GM18907 (cell line): ENCODE measurements at regions not wholly inside any gene's neighbourhood (a gene's known extent, or its start where the extent isn't known, plus 50 kb on each side); places are given as distances from the start of the nearest gene placed in this dataset.

ENCODE experiments used
- ATAC-seq: cut with Tn5 transposase; IDR thresholded peaks from one replicate; pipeline ENCODE4 v1.9.1; 2021; ENCODE audit warnings: mild to moderate bottlenecking, moderate library complexity; ENCODE audit not compliant: unreplicated experiment

DNA sequence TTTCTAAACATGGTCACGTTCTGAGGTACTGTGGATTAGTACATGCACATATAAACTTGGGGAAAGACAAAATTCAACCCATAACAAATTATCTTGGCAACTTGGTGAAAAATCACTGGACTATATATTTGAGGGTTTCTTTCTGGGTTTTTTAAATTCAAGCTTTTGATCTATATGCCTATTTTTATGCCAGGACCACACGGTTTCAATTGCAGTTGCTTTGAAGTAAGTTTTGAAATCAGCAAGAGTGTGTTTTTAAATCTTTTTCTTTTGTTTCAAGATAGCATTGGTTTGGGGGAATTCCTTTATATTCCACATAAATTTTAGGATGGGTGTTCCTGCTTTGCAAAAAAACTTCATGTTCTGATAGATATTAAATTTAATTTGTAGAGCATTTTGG is 406.4 kb upstream of the VWC2 start:
- ATAC-seq, result no peak

GRCh38 chr7:49371771-49372170 is 401.7 kb upstream of the VWC2 start:
- no peak for ATAC-seq

GRCh38 chr7:49376817-49377375 is 396.5 kb upstream of the VWC2 start:
- no peak for ATAC-seq

GRCh38 chr7:49386792-49387191 is 386.6 kb upstream of the VWC2 start:
- no peak for ATAC-seq

DNA sequence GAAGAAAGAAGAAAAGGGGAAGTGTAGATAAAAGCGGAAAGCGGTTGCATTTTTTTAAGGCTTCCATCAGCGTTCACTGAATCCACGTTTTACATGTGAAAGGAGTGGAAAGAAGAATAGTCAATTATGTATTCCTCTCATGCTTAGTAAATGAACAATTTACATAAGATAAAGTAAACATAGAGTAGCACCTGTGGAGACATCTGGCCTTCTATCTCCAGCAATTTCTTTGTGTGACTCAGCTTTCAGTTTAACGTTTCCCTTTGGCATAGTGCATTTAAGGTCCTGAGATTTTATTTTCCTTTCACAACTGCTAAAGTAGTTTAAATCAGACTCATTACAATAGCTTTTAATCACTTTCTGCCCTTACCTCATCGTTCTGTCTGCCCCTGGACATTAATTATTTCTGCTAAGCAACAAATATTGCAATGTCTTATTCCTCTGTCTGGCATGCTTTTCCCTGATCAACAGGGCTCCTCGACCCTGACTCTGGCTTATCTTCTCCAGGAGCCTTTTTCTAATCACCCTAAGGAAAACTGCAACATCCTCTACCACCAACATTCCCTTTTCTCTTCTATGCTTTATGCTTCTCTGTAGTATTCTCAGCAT is 383.5 kb upstream of the VWC2 start:
- no peak for ATAC-seq

DNA sequence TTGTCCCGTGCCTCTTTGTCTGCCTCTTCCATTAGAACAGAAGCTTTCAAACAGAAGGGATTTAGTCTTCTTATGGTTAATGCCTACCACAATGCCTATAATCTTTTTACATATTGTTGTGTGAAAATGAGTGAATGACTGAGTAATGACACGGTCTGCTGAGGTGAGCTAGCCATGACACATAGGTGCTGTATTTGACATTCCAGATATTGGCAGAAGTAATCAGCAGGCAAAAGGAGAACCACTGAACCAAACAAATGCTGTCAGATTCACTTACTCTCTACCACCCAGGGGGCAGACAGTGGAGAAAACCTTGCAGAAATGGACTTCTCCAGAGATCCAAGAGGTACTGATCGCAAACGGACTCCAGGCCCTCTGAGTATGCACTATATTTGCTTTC is 377.2 kb upstream of the VWC2 start:
- no peak for ATAC-seq

GRCh38 chr7:49397750-49398149 is 375.7 kb upstream of the VWC2 start:
- ATAC-seq, result no peak

DNA sequence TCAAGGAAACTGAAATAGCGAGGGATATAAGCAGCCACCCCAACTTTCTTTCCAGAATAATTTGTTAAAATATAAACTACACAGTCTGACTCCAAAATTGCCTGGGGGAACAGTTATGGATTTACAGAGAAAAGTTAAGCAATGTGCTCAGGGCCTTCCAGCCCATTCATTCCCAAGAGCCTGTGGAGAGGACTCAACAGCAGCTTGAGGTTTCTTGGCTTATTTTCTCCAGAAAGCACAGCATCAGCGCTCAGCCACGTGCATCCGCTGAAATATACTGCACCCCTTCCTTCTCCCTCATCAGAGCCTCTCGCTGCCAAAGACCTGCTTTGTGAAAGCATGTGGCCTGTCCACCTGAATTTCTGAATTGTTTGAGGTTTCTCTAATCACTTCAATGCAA is 375.2 kb upstream of the VWC2 start:
- no peak for ATAC-seq

- ATAC-seq, result no peak
Measured at GRCh38 chr7:49398746-49399145, 374.7 kb upstream of the VWC2 start.

DNA sequence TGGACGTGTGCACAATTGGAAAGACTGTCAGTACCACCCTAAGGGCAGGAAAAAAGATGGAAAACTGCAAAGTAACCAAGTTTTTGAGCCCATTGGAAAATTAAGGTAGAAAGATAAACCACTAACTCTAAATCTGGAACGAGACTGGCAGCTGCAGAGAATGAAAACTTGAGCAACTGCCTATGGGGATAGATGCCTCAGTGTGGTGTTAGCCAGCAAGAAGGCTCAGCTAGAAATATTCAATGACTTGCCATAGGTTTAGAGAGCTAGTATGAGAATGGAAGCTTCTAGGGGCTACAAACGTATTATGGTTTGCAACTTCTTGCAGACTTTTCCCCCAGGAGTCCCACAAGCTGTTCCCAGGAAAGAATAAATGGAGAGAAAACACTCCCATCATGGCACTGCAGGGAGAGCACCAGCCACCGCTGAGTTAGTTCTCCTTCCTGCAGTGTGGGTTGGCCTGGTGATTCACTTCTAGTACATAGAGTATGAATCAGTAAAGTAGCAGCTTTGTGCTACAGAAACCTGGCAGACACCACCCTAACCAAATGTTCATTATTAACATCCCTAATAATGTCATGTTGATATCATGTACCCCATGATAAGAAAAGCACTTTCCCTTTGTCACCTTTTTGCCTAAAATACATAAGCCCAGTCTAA is 372.4 kb upstream of the VWC2 start:
- ATAC-seq, result no peak

DNA sequence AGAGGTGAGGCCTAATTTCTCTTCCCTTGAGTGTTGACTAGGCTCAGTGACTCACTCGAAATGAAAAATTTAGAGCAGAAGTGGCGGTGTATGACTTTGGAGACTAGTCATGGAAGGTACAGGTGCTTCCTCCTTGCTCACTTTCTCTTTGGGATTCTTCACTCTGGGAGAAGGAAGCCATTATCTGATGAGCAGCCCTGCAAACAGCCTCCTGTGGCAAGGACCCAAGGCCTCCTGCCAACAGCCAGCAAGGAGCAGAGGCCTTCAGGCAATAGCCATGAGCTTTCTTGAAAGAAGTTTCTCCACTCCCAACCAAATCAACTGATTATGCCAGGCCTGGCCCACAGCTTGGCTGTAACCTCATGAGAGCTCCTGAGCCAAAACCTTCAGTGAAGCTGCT is 369.6 kb upstream of the VWC2 start:
- ATAC-seq, result no peak

DNA sequence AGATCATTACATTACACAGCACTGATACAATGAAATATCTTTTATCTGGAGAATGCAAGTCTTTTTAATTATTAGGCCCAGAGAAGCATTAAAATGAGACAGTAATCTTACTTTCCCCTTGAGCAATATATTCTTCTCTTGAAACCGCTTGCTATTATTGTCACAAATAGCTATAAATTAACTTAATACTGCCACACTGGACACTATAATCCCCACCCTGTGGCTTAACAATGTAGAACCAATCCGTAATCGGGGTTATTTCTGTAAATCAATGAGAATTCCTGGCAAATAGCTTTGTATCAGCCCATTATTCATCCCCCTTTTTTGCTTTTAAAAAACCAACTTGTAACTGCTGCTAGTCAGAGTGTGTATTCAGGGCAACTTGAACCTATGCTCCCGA is 366.2 kb upstream of the VWC2 start:
- ATAC-seq, result no peak

DNA sequence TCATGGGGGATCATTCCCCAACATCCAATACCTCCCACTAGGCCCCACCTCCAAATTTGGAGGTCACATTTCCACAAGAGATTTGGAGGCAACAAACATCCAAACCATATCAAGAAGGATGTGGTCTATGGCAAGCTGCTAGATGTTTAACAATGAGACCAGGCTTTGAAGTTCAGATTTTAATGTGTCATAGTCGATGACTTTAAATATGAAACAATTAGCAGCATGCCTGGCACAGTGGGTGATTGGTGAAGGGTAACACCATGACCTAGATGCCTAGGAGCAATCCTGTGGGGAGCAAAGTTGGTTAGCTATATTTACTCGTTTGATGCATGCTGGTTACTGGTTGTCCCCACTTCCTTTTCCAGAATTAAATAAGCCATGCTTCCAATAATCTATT is 356.4 kb upstream of the VWC2 start:
- no peak for ATAC-seq

GRCh38 chr7:49418963-49419362 is 354.5 kb upstream of the VWC2 start:
- ATAC-seq, result no peak

DNA sequence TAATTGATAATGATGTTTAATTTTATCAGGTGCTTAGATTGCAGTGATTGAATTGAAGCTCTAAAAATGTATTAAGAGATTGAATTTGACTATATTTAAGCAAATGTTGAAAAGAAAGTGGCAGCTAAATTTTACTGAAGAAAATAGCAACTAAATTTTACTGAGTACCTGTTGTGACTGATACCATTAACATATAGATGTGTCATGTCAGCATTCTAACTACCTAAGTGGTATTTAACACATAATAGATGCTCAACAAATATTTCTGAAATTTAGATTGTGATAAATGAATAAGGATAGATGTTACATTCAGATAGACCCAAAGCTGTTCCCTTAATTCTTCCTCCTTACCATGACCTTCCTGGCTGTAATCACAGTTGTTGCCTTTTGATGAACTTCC is 350.9 kb upstream of the VWC2 start:
- no peak for ATAC-seq

DNA sequence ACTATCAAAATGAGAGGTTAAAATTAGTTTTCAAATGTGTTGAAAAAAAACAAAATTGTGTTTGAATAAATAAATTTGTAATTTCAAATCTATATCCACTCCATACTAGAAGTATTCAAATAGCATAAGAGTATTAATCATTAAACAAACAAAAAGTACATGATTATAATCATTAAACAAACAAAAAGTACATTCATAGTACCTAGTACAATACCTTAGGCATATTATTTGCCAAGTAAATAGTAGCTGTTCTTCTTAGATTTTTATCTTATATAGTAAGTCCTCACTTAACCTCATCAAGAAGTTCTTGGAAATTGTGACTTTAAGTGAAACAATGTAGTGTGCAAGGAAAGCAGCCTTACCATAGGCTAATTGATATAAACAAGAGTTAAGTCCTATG is 349.3 kb upstream of the VWC2 start:
- no peak for ATAC-seq

- no peak for ATAC-seq
Measured at GRCh38 chr7:49425277-49425818, 348.1 kb upstream of the VWC2 start.

DNA sequence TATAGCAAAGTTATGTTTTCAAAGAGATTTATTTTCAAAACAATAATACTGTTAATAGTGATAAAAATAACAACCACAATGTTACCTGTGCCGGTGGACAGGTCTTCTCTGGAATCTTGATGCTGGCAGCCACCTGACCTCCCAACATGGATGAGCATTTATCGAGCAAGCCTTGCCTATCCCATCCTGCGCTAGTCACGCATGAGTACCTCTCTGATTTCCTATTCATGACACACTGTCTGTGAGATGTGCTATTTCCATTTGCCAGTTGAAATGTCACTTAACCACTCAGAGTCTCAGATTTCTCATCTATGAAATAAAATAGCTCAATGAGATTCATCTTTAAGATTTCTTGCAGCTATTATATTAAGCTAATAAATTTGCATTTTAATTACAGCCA is 341.2 kb upstream of the VWC2 start:
- ATAC-seq, result no peak

GRCh38 chr7:49433794-49434193 is 339.6 kb upstream of the VWC2 start:
- ATAC-seq, result no peak

GRCh38 chr7:49434846-49435245 is 338.6 kb upstream of the VWC2 start:
- ATAC-seq, result no peak

- ATAC-seq, result no peak
Measured at GRCh38 chr7:49438281-49438680, 335.2 kb upstream of the VWC2 start.

DNA sequence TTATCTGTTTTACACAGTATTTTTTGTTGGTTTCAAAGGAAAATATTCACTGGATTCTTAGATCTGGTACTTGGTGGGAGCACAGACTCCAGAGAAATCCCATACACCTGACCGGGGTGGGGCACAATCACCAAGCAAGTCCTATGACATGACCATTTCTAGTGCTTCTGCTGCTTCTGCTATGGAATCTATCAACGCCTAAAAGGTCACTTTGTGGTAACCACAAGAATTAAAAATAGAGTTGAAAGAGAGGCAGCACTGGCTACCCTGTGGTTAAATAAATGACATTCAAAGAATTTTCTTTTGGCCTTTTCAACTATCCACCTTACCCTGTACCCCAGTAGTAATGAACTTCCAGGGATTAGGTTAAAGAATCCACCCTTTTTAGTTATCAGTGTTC is 329.9 kb upstream of the VWC2 start:
- no peak for ATAC-seq

- ATAC-seq, result no peak
Measured at GRCh38 chr7:49453486-49453885, 320.0 kb upstream of the VWC2 start.
